NOMO-1 treated with dmso at 0.1 percent for 144 hours (cell line): ENCODE measurements at regions not wholly inside any gene's neighbourhood (a gene's known extent, or its start where the extent isn't known, plus 50 kb on each side); places are given as distances from the start of the nearest gene placed in this dataset.
"Not testable (repeated sequence)": the region's sequence is repeated elsewhere in the genome, so short reads cannot be mapped to it uniquely, and the experiment has no call there.

Source experiments
- DNase-seq: peaks from one replicate; lab custom pipeline; 2025; ENCODE audit not compliant: unreplicated experiment; lab: John Stamatoyannopoulos, UW

DNA sequence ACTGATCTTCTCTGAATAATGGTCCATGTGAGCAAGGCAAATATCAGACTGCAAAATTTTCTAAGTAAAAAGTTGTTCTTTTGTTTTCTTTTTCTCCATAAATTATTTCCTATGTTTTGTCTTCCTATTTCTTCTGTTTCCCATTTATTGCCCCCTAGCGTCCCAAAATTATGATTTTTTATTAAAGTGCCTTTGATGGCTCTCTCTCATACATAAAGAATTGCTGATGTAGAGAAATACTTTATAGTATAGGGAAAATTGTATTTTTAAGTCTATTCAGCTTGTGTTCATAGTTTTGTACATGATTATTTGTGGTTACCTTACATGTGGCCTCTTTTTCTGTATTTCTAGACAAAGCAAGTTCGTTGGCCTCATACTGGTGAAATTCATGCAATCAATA is 1031.2 kb downstream of the EFNA5 start:
- no peak for DNase-seq

DNA sequence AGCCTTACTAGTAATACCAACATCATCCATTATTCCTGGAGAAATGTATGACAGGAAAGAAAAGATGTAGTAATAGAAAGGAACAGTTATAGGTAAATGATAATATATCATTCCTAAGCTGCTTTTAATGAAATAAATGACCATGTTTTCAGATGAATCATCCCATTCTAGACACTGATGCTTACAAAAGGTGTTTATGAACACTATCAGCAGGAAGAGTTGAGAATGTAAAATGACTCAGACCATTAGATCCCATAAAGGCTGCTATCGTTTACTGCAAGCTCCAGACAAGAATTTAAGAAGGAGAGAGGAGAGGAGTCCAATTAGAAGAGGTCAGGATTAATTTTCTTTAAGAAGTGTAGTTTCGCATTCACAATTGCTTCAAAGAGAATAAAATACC is 1033.5 kb downstream of the EFNA5 start:
- no peak for DNase-seq

DNA sequence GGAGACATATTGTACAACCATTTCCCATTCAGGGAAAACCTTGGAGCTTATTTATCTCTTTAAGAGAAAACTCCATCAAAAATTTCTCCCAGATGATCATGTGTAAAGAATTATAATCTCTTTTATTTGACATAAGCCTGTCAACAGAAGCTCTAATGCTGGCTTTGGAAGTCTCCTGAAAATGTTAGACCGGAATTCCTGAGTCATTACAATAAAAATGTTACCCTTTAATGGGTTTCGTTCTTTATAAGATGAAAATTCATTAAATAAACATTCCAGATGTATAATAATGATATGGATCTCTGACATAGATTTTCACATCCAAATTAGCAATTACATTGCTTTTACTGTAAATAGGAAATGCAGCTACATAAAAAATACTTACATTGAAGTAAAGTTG is 1036.4 kb downstream of the EFNA5 start:
- no peak for DNase-seq

DNA sequence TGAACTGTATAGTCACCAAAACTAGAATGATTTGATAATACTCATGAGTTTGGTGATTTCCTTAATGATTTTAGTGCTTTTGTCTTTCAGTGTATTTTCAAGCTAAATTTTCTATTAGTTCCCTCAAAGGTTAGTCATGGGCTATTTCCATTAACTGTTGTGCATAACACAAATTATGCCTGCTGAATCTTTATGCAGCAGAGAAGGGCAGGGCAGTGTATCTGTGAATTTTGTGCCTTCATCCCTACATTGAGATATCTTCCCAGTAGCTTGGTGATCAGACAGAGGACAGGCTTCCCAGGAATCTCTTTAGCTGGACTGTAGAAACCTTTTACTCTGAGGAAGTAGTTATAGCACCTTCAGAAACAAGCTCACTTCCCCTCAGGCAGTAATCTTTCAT is 1036.9 kb downstream of the EFNA5 start:
- DNase-seq = no peak

DNA sequence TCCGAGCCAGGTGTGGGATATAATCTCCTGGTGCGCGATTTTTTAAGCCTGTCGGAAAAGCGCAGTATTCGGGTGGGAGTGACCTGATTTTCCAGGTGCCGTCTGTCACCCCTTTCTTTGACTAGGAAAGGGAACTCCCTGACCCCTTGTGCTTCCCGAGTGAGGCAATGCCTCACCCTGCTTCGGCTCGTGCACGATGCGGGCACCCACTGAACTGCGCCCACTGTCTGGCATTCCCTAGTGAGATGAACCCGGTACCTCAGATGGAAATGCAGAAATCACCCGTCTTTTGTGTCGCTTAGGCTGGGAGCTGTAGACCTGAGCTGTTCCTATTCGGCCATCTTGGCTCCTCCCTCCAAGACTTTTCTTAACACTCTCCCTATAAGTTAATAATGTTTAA is 1042.3 kb downstream of the EFNA5 start:
- DNase-seq = not testable (repeated sequence)

DNA sequence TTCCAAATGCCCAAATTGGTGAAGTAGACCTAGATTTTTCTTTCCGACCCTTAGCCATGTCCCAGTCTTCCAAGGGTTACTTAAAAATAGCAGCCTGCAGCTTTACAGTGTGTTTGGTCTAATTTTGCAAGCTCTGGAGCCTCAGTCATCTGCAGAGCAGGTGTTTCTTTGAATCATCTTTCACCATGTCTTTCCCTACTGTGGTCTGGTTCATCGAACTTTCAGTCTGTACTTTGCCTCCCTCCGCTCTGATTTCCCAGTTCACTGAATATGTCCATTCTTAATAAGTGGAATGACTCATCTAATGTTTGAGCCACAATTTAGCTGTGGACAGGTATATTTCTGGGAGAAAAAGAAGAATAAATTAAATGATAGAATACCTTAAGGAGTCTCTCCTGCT is 1060.7 kb downstream of the EFNA5 start:
- no peak for DNase-seq

DNA sequence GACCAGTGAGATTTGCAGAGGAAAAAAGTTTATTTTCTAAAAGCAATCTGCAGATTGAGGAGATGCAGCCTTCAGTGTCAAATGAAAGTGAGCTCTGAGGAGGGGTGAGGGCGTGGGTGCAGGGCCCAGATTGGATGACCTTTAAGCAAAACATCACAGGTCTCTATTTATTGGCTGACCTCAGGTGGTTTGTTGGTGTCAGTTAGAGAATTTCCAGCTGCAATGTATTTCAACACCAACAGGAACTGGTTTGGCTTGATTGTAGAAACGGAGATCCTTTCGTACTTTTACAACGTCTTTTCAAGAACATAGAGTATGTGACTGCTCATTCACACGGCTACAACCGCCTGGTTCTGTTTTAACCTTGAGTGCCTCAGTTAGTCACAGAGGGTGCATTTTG is 1069.1 kb downstream of the EFNA5 start:
- DNase-seq = no peak

DNA sequence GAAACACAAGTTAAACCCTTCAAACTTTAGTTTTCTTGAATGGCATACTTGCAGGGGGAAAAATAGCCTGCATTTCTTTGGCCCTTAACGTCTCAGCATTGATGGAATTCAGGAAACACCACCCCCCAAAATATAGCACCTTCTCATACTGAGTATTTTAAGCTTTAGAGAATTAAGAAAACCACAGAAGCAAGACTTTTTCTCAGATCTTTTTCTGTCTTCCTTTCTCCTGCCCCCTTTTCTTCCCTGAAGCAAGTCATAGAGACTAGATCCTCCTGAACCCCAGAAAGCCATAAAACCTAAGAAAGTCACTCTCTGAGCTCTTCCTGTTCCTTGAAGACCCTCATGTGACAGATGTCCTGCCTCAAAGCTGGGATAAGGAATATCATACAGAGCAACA is 1069.9 kb downstream of the EFNA5 start:
- no peak for DNase-seq

DNA sequence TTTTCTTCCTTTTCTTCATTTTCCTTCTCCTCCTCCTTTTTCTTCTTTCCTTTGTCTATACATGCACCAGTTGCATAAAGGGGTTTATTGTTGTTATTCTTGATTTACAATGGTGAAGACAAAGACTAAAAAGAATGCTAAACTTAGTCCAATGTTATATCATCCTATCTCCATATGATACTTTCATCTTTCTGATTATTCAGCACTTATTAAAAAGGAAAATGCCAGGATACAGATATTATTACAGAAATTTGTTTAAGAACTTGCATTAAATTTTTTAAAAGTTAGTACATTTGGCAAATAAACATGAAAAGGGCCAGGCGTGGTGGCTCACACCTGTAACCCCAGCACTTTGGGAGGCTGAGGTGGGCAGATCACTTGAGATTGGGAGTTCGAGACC is 1074.9 kb downstream of the EFNA5 start:
- no peak for DNase-seq

DNA sequence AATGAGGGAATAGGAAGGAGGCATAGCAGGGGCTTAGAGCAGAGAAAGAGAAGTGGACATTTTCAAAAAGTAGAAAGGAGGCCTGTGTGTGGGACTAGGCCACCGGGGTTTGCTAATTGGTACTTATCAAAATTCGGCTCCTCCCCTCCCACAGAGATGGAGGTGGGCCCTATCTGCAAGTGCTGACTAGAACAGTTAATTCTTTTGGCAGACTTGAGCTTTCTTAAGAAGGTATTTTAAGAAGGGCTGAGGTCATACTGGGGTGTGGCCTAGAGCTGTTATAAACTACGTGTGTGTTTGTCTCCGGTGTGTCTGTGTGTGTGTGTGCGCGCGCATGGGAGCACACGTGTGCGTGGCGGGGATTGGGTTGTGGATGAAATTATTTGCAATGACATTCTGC is 1086.5 kb downstream of the EFNA5 start:
- no peak for DNase-seq

DNA sequence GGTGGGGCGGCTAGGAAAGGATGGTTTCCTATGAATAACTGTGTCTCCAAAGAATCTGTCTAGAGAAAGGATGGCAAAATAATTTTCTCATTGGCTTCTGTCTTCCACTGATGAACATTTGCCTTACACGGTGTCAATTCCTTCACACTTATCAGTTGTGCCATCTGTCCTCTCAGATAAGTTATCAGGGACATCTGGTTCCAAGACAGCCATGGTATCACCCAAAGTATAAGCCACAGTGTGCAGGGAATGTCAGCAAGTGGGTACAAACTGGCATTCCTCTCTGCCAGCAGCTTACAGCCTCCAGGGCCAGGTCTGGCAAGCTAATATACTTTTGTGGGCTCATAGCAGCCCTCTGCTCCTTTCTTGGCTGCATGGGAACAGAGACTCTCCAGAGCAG is 1092.0 kb downstream of the EFNA5 start:
- no peak for DNase-seq

DNA sequence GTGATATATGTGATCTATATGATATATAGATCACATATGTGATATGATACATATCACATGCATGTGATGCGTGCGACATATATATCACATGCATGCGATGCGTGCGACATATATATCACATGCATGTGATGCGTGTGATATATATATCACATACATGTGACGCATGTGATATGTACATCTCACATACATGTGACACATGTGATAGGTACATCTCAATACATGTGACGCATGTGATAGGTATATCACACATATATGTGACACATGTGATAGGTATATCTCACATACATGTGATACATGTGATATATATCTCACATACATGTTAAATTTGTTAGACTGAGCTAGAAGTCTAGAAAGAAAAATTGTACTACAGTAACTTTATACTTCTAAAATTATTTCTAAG is 1095.9 kb downstream of the EFNA5 start:
- DNase-seq = no peak

DNA sequence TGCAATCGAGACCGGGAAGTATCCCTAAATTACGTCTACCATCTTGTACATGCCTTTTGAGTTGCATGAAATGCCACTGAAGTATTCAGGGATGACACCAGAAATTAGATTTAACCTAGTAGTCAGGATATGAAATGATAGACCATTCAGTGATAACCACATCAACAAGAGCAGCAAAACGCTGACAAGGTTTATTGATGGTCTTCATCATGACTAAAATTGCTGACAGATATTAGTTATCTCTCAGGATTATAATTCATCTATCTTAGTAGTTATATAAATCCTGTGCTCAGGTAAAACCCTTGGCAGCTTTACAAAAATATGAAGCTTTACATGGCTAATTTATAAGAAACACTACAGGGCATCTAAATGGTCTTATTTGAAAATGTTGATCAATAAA is 1104.7 kb downstream of the EFNA5 start:
- no peak for DNase-seq

DNA sequence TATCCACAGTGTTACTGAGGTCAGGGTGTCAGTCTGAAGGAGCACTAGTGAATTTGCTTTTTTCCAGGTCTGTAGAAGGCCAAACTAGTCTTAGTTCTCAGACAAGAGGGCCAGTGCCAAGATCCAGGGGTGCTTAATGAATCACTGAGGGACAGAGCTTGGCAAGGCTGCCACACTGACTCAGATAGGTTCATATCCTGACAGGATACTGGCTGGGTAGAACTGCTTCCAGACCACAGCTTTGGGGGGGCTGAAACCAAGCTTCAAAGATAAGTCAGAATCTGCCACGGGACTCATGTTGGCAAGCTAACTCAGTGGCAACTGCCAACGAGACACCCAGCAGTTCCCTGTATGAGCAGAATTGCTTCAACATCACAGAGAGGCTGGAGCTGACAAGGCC is 1125.4 kb downstream of the EFNA5 start:
- no peak for DNase-seq

DNA sequence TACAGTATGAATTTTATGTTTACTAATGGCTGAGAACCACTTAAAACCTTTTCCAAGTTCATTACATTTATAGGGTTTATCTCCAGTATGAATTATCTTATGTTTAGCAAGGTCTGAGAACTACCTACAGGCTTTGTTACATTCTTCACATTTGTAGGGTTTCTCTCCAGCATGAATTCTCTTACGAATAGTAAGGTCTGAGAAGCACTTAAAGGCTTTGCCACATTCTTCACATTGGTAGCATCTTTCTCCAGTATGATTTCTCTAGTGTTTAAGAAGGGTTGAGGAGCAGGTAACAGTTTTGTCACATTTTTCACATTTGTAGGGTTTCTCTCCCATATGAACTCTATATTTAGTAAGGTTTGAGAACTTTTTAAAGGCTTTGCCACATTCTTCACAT is 1127.4 kb downstream of the EFNA5 start:
- DNase-seq = no peak

DNA sequence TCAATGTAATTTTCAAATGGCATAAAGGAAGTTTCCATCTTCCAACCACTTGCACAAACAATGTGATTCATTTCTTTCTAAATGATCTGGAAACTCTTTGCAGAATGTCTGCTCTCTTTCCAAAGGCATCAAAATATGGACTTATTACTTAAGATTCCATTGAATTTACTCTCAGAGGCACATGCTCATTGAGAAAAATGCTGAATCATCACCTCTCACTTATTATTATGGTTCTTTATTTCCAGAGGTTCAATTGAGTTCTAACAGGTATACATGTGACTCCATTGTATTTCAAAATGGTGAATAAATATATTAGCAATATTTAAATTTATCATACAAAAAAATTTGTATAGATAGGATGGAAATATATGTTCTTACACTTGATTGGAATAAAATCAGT is 1140.6 kb downstream of the EFNA5 start:
- DNase-seq = no peak

DNA sequence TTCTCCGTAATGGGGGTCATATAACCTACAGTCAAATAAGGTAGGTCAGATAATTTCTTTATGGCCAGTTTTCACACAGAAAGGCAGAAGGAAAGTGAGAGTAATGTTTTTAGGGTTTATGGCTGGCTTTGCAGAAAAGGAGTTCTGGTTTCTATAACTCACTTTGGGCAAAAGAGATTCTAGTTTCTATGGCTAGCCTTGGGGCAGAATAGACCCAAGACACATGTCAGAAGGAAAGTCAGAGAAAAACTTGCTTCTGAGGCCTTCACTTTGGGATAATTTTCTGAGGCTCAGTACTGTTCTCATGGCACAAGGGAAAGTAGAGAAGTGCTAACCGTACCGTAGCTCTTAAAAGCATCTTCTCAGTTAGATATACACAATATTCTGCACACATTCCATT is 1145.3 kb downstream of the EFNA5 start:
- no peak for DNase-seq

DNA sequence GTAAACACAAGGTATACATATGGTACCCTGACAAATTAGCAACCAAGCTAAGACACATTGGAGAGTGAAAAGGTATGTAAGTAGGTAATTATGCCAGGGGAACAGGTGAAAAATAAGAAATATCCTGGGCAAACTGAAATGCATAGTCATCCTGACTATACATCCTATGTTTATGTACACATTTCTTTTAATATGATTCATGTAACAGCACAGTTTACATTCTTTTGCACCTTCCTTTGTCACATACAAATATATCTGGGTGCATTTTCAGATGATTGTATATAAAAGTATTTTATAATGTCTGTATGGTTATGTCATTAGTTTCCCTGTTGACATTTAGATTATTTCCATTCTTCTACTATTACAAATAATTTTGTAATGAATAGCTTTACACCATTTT is 1146.9 kb downstream of the EFNA5 start:
- DNase-seq = no peak

DNA sequence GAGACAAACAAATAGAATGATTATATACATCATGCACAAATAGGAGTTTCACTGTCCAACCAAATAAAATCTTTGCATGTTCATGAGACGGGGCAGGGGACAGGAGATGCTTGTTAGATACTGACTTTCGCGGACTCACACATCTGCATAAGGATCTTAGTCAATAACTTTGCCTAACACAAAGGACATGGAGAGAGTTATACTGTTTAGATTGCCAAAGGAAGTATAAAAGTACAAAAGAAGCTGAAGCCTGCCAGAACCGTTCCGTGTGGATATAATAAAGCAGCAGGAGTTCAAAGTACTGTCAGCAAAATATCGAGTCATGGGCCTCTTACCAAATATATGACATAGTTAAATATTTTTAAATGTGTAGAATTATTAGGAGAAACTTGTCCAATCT is 1148.4 kb downstream of the EFNA5 start:
- DNase-seq = no peak

DNA sequence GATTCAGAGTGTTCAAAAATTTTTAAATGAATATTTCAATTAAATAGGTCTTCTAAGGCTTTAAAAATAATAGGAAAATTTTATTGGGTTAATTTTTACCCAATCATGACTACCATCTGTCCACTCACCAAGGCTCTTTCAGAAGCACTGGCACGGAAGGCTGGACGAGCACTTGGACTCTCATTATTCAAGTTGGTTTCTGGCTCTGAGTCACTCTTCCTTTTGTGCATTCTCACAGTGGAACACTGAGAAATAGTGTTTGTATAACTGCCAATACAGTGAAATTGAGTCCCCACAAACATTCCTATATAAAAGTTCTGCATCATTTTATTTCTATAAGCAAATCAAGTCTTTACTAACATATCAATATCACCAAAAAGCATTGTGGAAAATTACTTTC is 1149.0 kb downstream of the EFNA5 start:
- DNase-seq = no peak

DNA sequence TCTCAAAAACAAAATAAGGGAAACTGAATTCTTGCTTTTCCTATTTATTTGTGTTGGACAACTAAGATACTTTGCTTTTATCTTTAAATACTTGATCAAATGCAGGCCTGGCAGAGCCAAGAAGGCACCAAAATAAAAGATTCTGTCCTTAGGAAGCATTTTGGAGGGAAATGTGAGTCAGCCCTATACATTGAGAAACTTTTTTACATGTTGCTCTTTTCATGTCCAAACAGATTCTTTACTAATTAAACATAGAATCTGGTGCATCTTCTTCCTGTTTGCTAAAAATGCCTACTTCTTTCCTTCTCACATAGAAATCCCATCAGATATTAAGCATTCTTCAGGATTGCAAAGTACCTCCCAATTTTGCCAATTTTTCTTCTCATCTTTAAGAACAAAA is 1160.4 kb downstream of the EFNA5 start:
- DNase-seq = no peak

DNA sequence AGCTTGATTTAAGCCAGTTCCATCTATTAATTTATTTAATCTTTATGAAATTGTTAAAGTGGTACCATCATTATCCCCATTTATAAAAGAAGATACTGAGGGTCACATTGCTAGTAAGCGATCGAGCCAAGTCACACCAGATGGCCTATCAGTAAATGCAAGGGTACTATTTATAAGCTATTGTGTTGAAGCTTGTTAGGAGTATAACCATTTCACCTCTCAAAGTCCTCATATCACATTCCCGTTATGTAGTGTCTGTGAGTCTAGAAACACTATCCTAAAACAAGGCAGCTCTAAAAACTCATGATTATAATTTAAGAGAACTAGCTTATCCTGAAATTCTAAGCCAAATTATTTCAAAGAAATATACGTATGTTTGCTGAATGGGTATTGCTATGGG is 1161.8 kb downstream of the EFNA5 start:
- no peak for DNase-seq

DNA sequence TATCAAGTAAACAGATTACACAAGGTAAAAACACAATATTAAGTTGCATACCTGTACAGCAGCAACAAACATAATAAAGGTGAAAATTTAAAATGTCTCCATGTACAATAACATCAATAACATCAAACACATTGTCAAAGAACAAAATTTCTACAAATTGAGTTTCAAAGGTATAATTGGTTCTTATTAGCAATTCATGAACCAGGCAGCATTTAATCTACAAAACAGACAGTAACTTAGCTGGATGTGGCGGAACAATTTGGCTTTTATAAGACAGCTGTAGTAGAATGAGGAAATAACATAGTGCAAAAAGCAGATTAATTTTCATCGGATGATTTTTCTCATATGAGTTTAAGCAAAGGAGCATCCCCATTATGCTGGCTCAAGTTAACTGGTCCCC is 1176.8 kb downstream of the EFNA5 start:
- DNase-seq = no peak

DNA sequence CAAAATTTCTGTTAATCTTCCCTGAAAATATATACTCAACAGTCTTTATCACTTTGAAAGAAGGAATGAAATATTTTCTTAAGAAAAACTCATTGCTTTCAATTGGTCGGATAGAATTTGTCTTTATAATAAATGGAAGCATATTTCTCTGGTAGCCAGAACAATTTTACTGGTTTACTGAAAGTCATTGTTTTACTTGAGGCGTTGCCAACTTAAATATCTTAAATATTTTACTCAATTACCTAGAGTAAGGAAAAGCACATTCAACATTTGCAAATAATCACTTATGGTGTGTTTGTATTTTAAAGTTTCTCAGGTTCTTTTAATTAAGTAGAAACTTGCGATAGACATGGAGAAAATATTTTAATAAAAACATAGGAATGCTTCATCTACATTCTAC is 1181.7 kb downstream of the EFNA5 start:
- no peak for DNase-seq
